ENCODE measurements at regions not wholly inside any gene's neighbourhood (a gene's known extent, or its start where the extent isn't known, plus 50 kb on each side); places are given as distances from the start of the nearest gene placed in this dataset.

- Histone ChIP-seq H3K56ac (ENCODE audit: extremely low read depth, insufficient read depth, low read length) (no peak overlapping the region), H2BK5ac (ENCODE audit: low read depth, low read length, poor library complexity, severe bottlenecking) (no peak overlapping the region), H2AFZ (replicated peaks; ENCODE audit: low read length, poor library complexity) (no peak overlapping the region), H3K14ac (replicated peaks; ENCODE audit: low read depth, low read length) (no peak overlapping the region), H3K23ac (ENCODE audit: low read depth, low read length) (no peak overlapping the region), H2BK20ac (ENCODE audit: low read depth, low read length) (no peak overlapping the region), H3K9ac (ENCODE audit: low read depth, low read length) (no peak overlapping the region), H3K9me3 (ENCODE audit: control insufficient read depth, insufficient read depth, low read length) (peaks cover 9% of the 10 kb centered on the region), H4K20me1 (ENCODE audit: insufficient read depth, low read length) (no peaks in the 10 kb centered on the region), H2AK9ac (replicated peaks; ENCODE audit: low read depth, low read length, poor library complexity) (no peak overlapping the region), H3K4ac (ENCODE audit: low read depth, low read length) (no peak overlapping the region), H4K91ac (ENCODE audit: insufficient read depth, low read depth, low read length) (no peak overlapping the region), H4K5ac (ENCODE audit: low read depth, low read length) (no peak overlapping the region), H3K4me3 (ENCODE audit: insufficient read depth, low read depth, low read length) (no peak overlapping the region), H3K4me1 (ENCODE audit: control insufficient read depth, insufficient read depth, low read length) (no peaks in the 10 kb centered on the region), H3K79me1 (ENCODE audit: low read depth in 1 of 2, low read length in 2 of 2) (no peaks in the 10 kb centered on the region), H2BK120ac (ENCODE audit: low read depth, low read length) (no peak overlapping the region), H2AK5ac (ENCODE audit: low read depth, low read length) (no peak overlapping the region), H3K4me2 (ENCODE audit: low read depth, low read length) (no peak overlapping the region), H3K9me1 (ENCODE audit: insufficient read depth, low read length) (no peaks in the 10 kb centered on the region), H2BK15ac (ENCODE audit: low read depth, low read length) (no peak overlapping the region), H3K36me3 (ENCODE audit: control insufficient read depth, insufficient read depth, low read length) (no peaks in the 10 kb centered on the region), H3K27me3 (ENCODE audit: control insufficient read depth, insufficient read depth, low read length) (no peaks in the 10 kb centered on the region), H4K8ac (ENCODE audit: low read depth in 2 of 2, low read length in 2 of 2) (no peak overlapping the region), H3K27ac (ENCODE audit: insufficient read depth, low read length) (no peak overlapping the region), H3K18ac (ENCODE audit: low read depth, low read length) (no peak overlapping the region)
- ChIA-PET POLR2A (ENCODE audit: unreplicated experiment) (no interaction called here), CTCF (interaction anchor here (0.7 kb wide), 1 partner anchor 1125 kb away, joined by 3 read pairs; no protein-coding TSS in a partner anchor)
- BruUV-seq (replicated peaks), result no TSS peak
- no CpG with 5 or more reads among the region's 7 CpGs for WGBS, 2 experiments (ENCODE audit: extremely low coverage in 2 of 2, insufficient read length in 1 of 2)
- DNase-seq, result no peak
- dilution Hi-C loops (cut with HindIII; ENCODE audit: low sequenced_read_pairs, unreplicated experiment), result no loop called here
- intact Hi-C loops (cut with micrococcal nuclease), result no loop called here
- no peak for ATAC-seq (ENCODE audit: low read depth)
- in situ Hi-C loops (cut with MboI; ENCODE audit: low sequenced_read_pairs), result no loop called here
- TF ChIP-seq MXI1 (IDR thresholded peaks at IDR 0.05; ENCODE audit: borderline replicate concordance, low read depth, low read length), result no peak
- TF ChIP-seq MAZ (IDR thresholded peaks at IDR 0.05; ENCODE audit: borderline replicate concordance, low read depth, low read length), result no peak
- TF ChIP-seq CHD1 (IDR thresholded peaks at IDR 0.05; ENCODE audit: low read depth, low read length), result no peak
- TF ChIP-seq SMC3 (IDR thresholded peaks at IDR 0.05; ENCODE audit: low read depth, low read length), result no peak
- no peak for TF ChIP-seq CEBPB (IDR thresholded peaks at IDR 0.05; ENCODE audit: low read depth, low read length)
- TF ChIP-seq BHLHE40 (IDR thresholded peaks at IDR 0.05; ENCODE audit: low read depth, low read length), result no peak
- no peak for TF ChIP-seq RAD21 (IDR thresholded peaks at IDR 0.05; ENCODE audit: low read length)
- no peak for TF ChIP-seq MAFK (IDR thresholded peaks at IDR 0.05; ENCODE audit: low read depth, low read length)
- TF ChIP-seq, protein P1, sequence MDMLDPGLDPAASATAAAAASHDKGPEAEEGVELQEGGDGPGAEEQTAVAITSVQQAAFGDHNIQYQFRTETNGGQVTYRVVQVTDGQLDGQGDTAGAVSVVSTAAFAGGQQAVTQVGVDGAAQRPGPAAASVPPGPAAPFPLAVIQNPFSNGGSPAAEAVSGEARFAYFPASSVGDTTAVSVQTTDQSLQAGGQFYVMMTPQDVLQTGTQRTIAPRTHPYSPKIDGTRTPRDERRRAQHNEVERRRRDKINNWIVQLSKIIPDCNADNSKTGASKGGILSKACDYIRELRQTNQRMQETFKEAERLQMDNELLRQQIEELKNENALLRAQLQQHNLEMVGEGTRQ (IDR thresholded peaks at IDR 0.05; ENCODE audit: low read depth, low read length), result no peak
- no peak for TF ChIP-seq NFE2L2 (IDR thresholded peaks at IDR 0.05; ENCODE audit: low read depth, low read length)
- no peak for TF ChIP-seq FOS (IDR thresholded peaks at IDR 0.05; ENCODE audit: low read depth, low read length)
- TF ChIP-seq ELK1 (IDR thresholded peaks at IDR 0.05; ENCODE audit: borderline replicate concordance, low read depth, low read length), result no peak
- no peak for TF ChIP-seq POLR2A (IDR thresholded peaks at IDR 0.05; ENCODE audit: low read depth, low read length)
- no peak for TF ChIP-seq RFX5 (IDR thresholded peaks at IDR 0.05; ENCODE audit: low read depth, low read length)
- no peak for TF ChIP-seq RCOR1 (IDR thresholded peaks at IDR 0.05; ENCODE audit: insufficient replicate concordance, low read length)
Observed at GRCh38 chr10:80952436-80952835, 414.7 kb downstream of the SH2D4B start.

All from IMR-90 (cell line).